ENCODE measurements at regions not wholly inside any gene's neighbourhood (a gene's known extent, or its start where the extent isn't known, plus 50 kb on each side); places are given as distances from the start of the nearest gene placed in this dataset.

DNA sequence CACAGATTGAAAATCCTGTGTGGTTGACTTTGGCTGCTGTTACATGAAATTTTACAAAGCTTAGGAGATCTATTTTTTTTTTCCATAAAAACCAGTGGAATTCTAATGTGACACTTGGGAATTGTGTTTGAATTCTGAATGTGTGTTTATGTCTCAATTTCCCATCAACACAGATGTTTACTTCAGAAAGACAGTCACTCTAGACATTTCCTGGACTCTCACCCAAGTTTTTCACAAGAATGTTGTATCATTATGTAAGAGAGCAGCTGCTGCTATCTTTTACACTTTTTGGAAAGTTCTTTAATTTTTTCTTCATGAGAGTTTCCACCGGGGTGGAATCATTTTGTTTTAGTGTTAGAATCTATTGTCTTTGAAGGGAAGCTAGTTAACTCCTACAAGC is 210.1 kb downstream of the GIPC2 start:
- TF ChIP-seq, protein P1, sequence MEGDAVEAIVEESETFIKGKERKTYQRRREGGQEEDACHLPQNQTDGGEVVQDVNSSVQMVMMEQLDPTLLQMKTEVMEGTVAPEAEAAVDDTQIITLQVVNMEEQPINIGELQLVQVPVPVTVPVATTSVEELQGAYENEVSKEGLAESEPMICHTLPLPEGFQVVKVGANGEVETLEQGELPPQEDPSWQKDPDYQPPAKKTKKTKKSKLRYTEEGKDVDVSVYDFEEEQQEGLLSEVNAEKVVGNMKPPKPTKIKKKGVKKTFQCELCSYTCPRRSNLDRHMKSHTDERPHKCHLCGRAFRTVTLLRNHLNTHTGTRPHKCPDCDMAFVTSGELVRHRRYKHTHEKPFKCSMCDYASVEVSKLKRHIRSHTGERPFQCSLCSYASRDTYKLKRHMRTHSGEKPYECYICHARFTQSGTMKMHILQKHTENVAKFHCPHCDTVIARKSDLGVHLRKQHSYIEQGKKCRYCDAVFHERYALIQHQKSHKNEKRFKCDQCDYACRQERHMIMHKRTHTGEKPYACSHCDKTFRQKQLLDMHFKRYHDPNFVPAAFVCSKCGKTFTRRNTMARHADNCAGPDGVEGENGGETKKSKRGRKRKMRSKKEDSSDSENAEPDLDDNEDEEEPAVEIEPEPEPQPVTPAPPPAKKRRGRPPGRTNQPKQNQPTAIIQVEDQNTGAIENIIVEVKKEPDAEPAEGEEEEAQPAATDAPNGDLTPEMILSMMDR (IDR thresholded peaks at IDR 0.05 in 2 of 3, conservative IDR thresholded peaks at IDR 0.05 in 1 of 3; ENCODE audit: borderline replicate concordance in 1 of 3, insufficient read depth in 1 of 3, low read depth in 2 of 3, low read length in 2 of 3), result no peak
- TF ChIP-seq POLR2AphosphoS5 (IDR thresholded peaks at IDR 0.05; ENCODE audit: low read depth, low read length) (no peak), TCF7L2 (IDR thresholded peaks at IDR 0.05; ENCODE audit: borderline replicate concordance, extremely low read depth, insufficient read depth, insufficient read length) (no peak), RAD21 (IDR thresholded peaks at IDR 0.05; ENCODE audit: low read depth) (no peak), SRF (IDR thresholded peaks at IDR 0.05; ENCODE audit: low read depth) (no peak), POLR2A (IDR thresholded peaks at IDR 0.05; ENCODE audit: borderline replicate concordance, extremely low read depth, insufficient read depth, insufficient read length) (no peak), EZH2phosphoT487 (IDR thresholded peaks at IDR 0.05; ENCODE audit: borderline replicate concordance) (no peak), REST (IDR thresholded peaks at IDR 0.05; ENCODE audit: low read depth) (no peak), SP1 (IDR thresholded peaks at IDR 0.05; ENCODE audit: low read depth) (no peak), JUND (IDR thresholded peaks at IDR 0.05) (no peak), ZFX (IDR thresholded peaks at IDR 0.05) (no peak), EZH2 (IDR thresholded peaks at IDR 0.05) (no peak), ZNF274 (IDR thresholded peaks at IDR 0.05; ENCODE audit: low read depth, low read length) (no peak)
- TF ChIP-seq, protein P2, sequence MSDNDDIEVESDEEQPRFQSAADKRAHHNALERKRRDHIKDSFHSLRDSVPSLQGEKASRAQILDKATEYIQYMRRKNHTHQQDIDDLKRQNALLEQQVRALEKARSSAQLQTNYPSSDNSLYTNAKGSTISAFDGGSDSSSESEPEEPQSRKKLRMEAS (IDR thresholded peaks at IDR 0.05), result no peak

Measured in HCT116 (cell line).